ENCODE measurements at regions not wholly inside any gene's neighbourhood (a gene's known extent, or its start where the extent isn't known, plus 50 kb on each side); places are given as distances from the start of the nearest gene placed in this dataset.
A peak's percentile ranks its signal among the peaks of the same experiment; 100 is the strongest.
"Not testable (repeated sequence)": the region's sequence is repeated elsewhere in the genome, so short reads cannot be mapped to it uniquely, and the experiment has no call there.

DNA sequence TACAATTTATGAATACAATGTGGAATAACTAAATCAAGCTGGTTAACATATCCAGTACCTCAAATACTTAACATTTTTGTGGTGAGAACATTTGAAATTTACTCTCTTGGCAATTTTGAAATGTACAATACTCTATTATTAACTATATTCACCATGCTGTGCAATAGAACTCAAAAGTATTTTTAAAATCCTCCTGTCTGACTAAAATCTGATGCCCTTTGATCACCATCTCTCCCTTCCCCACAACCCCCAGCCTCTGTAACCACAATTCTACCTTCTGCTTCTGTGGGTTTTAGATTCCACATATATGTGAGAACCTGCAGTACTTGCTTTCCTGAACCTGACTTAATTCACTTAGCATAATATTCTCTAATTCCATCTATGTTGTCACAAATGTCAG is 71.6 kb upstream of the ALOX12 start:
- Mint-ChIP-seq H3K9me3 (no peaks in the 10 kb centered on the region), H3K36me3 (peaks cover 7% of the 10 kb centered on the region), H3K27ac (no peak overlapping the region), H3K4me3 (no peak overlapping the region), H3K27me3 (peaks cover 7 to 17% of the 10 kb centered on the region in 2 donors), H3K4me1 (ENCODE audit: low read depth in 2 of 2) (peaks cover 0 to 2% of the 10 kb centered on the region in 2 donors)
- ATAC-seq (no peak), DNase-seq (ENCODE audit: low spot score) (no peak)

DNA sequence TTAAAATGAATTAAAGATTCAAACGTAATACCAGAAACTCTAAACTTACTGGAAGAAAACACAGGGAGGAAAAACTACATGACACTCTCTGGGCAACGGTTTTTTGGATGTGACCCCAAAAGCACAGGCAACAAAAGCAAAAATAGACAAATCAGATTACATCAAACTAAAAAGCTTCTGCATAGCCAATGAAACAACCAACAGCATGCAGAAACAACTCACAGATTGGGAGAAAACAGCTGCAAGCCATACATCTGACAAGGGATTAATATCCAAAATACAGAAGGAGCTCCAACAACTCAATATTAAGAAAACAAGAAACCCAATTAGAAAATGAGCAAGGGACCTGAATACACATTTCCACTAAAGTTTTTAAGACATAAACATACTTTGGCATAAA is 69.2 kb upstream of the ALOX12 start:
- Mint-ChIP-seq H3K27me3 (peaks cover 3 to 10% of the 10 kb centered on the region in 2 donors), H3K27ac (no peak overlapping the region), H3K36me3 (no peaks in the 10 kb centered on the region), H3K4me1 (ENCODE audit: low read depth in 2 of 2) (peaks cover 0 to 2% of the 10 kb centered on the region in 2 donors), H3K9me3 (no peaks in the 10 kb centered on the region), H3K4me3 (no peak overlapping the region)
- ATAC-seq (no peak), DNase-seq (ENCODE audit: low spot score) (no peak)

- H3K27ac Mint-ChIP-seq = no peak overlapping the region
- H3K4me1 Mint-ChIP-seq (ENCODE audit: low read depth in 2 of 2) = peaks cover 0 to 2% of the 10 kb centered on the region in 2 donors
- H3K9me3 Mint-ChIP-seq = no peaks in the 10 kb centered on the region
- H3K36me3 Mint-ChIP-seq = no peaks in the 10 kb centered on the region
- ATAC-seq = no peak
- no peak overlapping the region for H3K4me3 Mint-ChIP-seq
- no peak for DNase-seq (ENCODE audit: low spot score)
- H3K27me3 Mint-ChIP-seq = peaks cover 3 to 10% of the 10 kb centered on the region in 2 donors
These were observed 68.3 kb upstream of the ALOX12 start for GRCh38 chr17:6927290-6928126.

DNA sequence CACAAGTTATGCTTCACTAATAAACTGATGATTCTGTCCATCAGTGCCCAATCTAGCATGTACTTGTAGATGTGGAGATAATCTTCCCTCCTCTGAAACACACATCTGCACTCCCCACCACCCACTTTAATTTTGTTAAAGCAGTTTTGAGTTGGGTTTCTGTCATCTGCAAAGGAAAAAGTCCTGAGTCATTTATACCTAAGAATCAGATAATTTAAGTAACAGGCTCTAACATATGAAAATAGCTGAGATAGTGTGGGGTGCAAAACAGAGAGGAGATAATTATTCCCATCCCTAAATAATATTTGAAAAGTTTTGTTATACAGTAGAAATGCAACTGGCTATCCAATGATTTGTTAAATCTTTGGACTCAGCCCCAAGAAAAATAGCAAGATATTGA is 67.7 kb upstream of the ALOX12 start:
- no peak overlapping the region for H3K4me3 Mint-ChIP-seq
- DNase-seq (ENCODE audit: low spot score) (no peak), ATAC-seq (no peak)
- H3K27me3 Mint-ChIP-seq = peaks cover 3 to 10% of the 10 kb centered on the region in 2 donors
- H3K27ac Mint-ChIP-seq = no peak overlapping the region
- H3K9me3 Mint-ChIP-seq = no peaks in the 10 kb centered on the region
- H3K36me3 Mint-ChIP-seq = no peaks in the 10 kb centered on the region
- peaks cover 0 to 2% of the 10 kb centered on the region in 2 donors for H3K4me1 Mint-ChIP-seq (ENCODE audit: low read depth in 2 of 2)

- H3K4me1 Mint-ChIP-seq (ENCODE audit: low read depth in 2 of 2) = peaks cover 0 to under 1% of the 10 kb centered on the region in 2 donors
- H3K36me3 Mint-ChIP-seq = no peaks in the 10 kb centered on the region
- no peak for DNase-seq (ENCODE audit: low spot score)
- H3K27me3 Mint-ChIP-seq = peaks cover 0 to 10% of the 10 kb centered on the region in 2 donors
- no peak overlapping the region for H3K4me3 Mint-ChIP-seq
- no peak for ATAC-seq
- H3K9me3 Mint-ChIP-seq = no peaks in the 10 kb centered on the region
- no peak overlapping the region for H3K27ac Mint-ChIP-seq
These were observed 65.1 kb upstream of the ALOX12 start for GRCh38 chr17:6930749-6931148.

DNA sequence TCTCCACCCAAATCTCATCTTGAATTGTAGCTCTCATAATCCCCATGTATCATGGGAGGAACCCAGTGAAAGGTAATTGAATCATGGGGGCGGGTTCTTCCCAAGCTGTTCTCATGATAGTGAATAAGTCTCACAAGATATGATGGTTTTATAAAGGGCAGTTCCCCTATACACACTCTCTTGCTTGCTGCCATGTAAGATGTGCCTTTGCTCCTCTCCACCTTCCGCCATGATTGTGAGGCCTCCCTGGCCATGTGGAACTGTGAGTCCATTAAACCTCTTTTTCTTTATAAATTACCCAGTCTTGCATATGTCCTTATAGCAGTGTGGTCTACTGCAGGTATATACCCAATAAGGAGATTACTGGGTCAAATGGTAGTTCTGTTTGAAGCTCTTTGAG is 61.3 kb upstream of the ALOX12 start:
- H3K4me1 Mint-ChIP-seq (ENCODE audit: low read depth in 2 of 2) = peaks cover 4 to 18% of the 10 kb centered on the region in 2 donors
- H3K36me3 Mint-ChIP-seq = not testable (repeated sequence)

GRCh38 chr17:6936370-6937028 is 59.4 kb upstream of the ALOX12 start:
- H3K27me3 Mint-ChIP-seq = no peaks in the 10 kb centered on the region

More for the DNA sequence above, 61.3 kb upstream of the ALOX12 start:
- H3K27me3 Mint-ChIP-seq; H3K27ac Mint-ChIP-seq; H3K4me3 Mint-ChIP-seq; DNase-seq (ENCODE audit: low spot score); H3K9me3 Mint-ChIP-seq; ATAC-seq: not testable (repeated sequence)

GRCh38 chr17:6938637-6939036 is 57.2 kb upstream of the ALOX12 start:
- no peak overlapping the region for H3K4me3 Mint-ChIP-seq
- DNase-seq (ENCODE audit: low spot score) = no peak
- H3K9me3 Mint-ChIP-seq = no peaks in the 10 kb centered on the region

More at GRCh38 chr17:6936370-6937028, 59.4 kb upstream of the ALOX12 start:
- H3K27ac Mint-ChIP-seq = no peak overlapping the region
- no peaks in the 10 kb centered on the region for H3K9me3 Mint-ChIP-seq
- peak overlapping the region; percentile 20 for H3K4me3 Mint-ChIP-seq
- DNase-seq (ENCODE audit: low spot score) (no peak), ATAC-seq (peak in 1 of 2 donors; percentile 56)
- H3K36me3 Mint-ChIP-seq = no peaks in the 10 kb centered on the region
- H3K4me1 Mint-ChIP-seq (ENCODE audit: low read depth in 2 of 2) = peaks cover 4 to 24% of the 10 kb centered on the region in 2 donors

DNA sequence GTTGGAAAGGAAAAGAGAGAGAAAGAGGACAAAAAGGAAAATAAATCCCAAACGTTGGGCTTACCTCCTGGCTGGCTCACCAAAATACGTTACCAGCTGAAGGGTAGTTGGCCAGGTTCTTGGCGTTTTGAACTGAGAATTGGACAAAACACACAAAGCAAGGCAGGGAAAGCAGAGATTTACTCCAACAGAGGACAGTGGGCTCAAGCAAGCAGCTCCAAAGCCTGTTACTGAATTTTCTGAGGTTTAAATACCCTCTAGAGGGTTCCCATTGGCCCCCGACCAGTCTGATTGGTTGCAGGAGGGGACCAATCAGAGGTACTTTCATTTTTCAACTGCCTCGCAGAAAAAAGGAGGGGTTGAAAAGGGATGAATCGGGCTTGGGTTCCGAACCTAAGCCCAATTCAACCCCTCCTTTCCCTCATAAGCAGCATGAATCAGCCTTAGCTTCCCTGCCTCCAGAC is 55.6 kb upstream of the ALOX12 start:
- H3K27me3 Mint-ChIP-seq = no peaks in the 10 kb centered on the region
- no peaks in the 10 kb centered on the region for H3K9me3 Mint-ChIP-seq
- peak overlapping the region; percentile 8 for H3K4me3 Mint-ChIP-seq
- H3K36me3 Mint-ChIP-seq = no peaks in the 10 kb centered on the region
- peaks cover 4 to 24% of the 10 kb centered on the region in 2 donors for H3K4me1 Mint-ChIP-seq (ENCODE audit: low read depth in 2 of 2)
- DNase-seq (ENCODE audit: low spot score) (no peak), ATAC-seq (no peak)
- H3K27ac Mint-ChIP-seq = peak overlapping the region in 1 of 2 donors; percentile 58

More at GRCh38 chr17:6938637-6939036, 57.2 kb upstream of the ALOX12 start:
- no peak for ATAC-seq
- H3K36me3 Mint-ChIP-seq = no peaks in the 10 kb centered on the region
- no peaks in the 10 kb centered on the region for H3K27me3 Mint-ChIP-seq
- no peak overlapping the region for H3K27ac Mint-ChIP-seq
- peaks cover 4 to 24% of the 10 kb centered on the region in 2 donors for H3K4me1 Mint-ChIP-seq (ENCODE audit: low read depth in 2 of 2)

- DNase-seq (ENCODE audit: low spot score) (no peak), ATAC-seq (no peak)
- Mint-ChIP-seq H3K9me3 (no peaks in the 10 kb centered on the region), H3K27me3 (no peaks in the 10 kb centered on the region), H3K4me1 (ENCODE audit: low read depth in 2 of 2) (peaks cover 4 to 19% of the 10 kb centered on the region in 2 donors), H3K27ac (no peak overlapping the region), H3K4me3 (no peak overlapping the region), H3K36me3 (no peaks in the 10 kb centered on the region)
These were observed 53.9 kb upstream of the ALOX12 start for GRCh38 chr17:6941989-6942388.

GRCh38 chr17:6943406-6943805 is 52.4 kb upstream of the ALOX12 start:
- Mint-ChIP-seq H3K27ac (no peak overlapping the region), H3K4me1 (ENCODE audit: low read depth in 2 of 2) (peaks cover 5 to 16% of the 10 kb centered on the region in 2 donors), H3K9me3 (no peaks in the 10 kb centered on the region), H3K36me3 (no peaks in the 10 kb centered on the region), H3K4me3 (no peak overlapping the region), H3K27me3 (no peaks in the 10 kb centered on the region)
- no peak for DNase-seq (ENCODE audit: low spot score)
- no peak for ATAC-seq
